PC-9 (cell line): ENCODE measurements at regions not wholly inside any gene's neighbourhood (a gene's known extent, or its start where the extent isn't known, plus 50 kb on each side); places are given as distances from the start of the nearest gene placed in this dataset.

Source experiments
- BruUV-seq: library from RNA; stranded (reverse); fragments of 400-500 nt; replicated peaks from 2 replicates; lab custom pipeline; 2021; lab: Mats Ljungman, UMichigan
- CTCF ChIA-PET: fragments of 300-600 bp; sonication (Branson Sonifier 250); formaldehyde crosslinking; loops from one replicate; lab custom pipeline; 2022; ENCODE audit warnings: antibody characterized with exemption; lab: Charles Lee
- POLR2A ChIA-PET: fragments of 300-600 bp; sonication (Branson Sonifier 250); formaldehyde crosslinking; loops from one replicate; lab custom pipeline; 2022; ENCODE audit warnings: antibody characterized with exemption; ENCODE audit not compliant: unreplicated experiment; lab: Charles Lee
- DNase-seq, 2 experiments: peaks; one replicate each; pipeline versions ENCODE4 v3.0.0 to v3.0.0-alpha.2; 2015 to 2022; ENCODE audit warnings: mixed read lengths in 1 of 2
- H2AFZ ChIP-seq: fragments of 200-600 bp; sonication (generic); 2 replicates; pipeline ENCODE4 v1.8.1; 2017; ENCODE audit warnings: antibody characterized with exemption
- H3F3A ChIP-seq: fragments of 200-600 bp; sonication (generic); 2 replicates; pipeline ENCODE4 v1.8.1; 2017; ENCODE audit warnings: antibody characterized with exemption, mild to moderate bottlenecking, low read depth; ENCODE audit not compliant: insufficient read depth
- H3K27ac ChIP-seq: fragments of 200-600 bp; sonication (generic); 2 replicates; pipeline ENCODE4 v1.6.1; 2016; ENCODE audit warnings: mixed run types
- H3K27me3 ChIP-seq: fragments of 200-600 bp; sonication (generic); 2 replicates; pipeline ENCODE4 v1.6.1; 2016; ENCODE audit warnings: low read depth, mixed run types; ENCODE audit not compliant: insufficient read depth
- H3K36me3 ChIP-seq: fragments of 200-600 bp; sonication (generic); 2 replicates; pipeline ENCODE4 v1.6.1; 2016; ENCODE audit warnings: low read depth, mixed run types
- H3K4me1 ChIP-seq: fragments of 200-600 bp; sonication (generic); replicated peaks from 2 replicates; pipeline ENCODE4 v1.6.1; 2016; ENCODE audit warnings: mixed run types; ENCODE audit not compliant: insufficient read depth
- H3K4me2 ChIP-seq: fragments of 200-600 bp; sonication (generic); 2 replicates; pipeline ENCODE4 v1.6.1; 2017; ENCODE audit warnings: mixed run types
- H3K4me3 ChIP-seq: fragments of 200-600 bp; sonication (generic); 2 replicates; pipeline ENCODE4 v1.6.1; 2016; ENCODE audit warnings: mixed run types
- H3K79me2 ChIP-seq: fragments of 200-600 bp; sonication (generic); 2 replicates; pipeline ENCODE4 v1.6.1; 2017; ENCODE audit warnings: low read depth, mixed run types
- H3K9me2 ChIP-seq: fragments of 200-600 bp; sonication (generic); 2 replicates; pipeline ENCODE4 v1.8.1; 2017; ENCODE audit warnings: mild to moderate bottlenecking; ENCODE audit not compliant: insufficient read depth
- H3K9me3 ChIP-seq: fragments of 200-600 bp; sonication (generic); 2 replicates; pipeline ENCODE4 v1.8.1; 2016; ENCODE audit warnings: low read depth; ENCODE audit not compliant: insufficient read depth
- H4K20me1 ChIP-seq: fragments of 200-600 bp; sonication (generic); 2 replicates; pipeline ENCODE4 v1.8.1; 2017; ENCODE audit not compliant: insufficient read depth
- CTCF ChIP-seq: fragments of 200-600 bp; sonication (generic); conservative IDR thresholded peaks from 2 replicates; pipeline ENCODE4 v1.6.1; 2017; ENCODE audit warnings: mixed run types, antibody characterized with exemption, mild to moderate bottlenecking, moderate library complexity
- EZH2 ChIP-seq: fragments of 200-600 bp; sonication (generic); IDR thresholded peaks from 2 replicates; pipeline ENCODE4 v1.8.0; 2017; ENCODE audit warnings: antibody characterized with exemption, low read depth
- intact Hi-C: fragments of 100-400 bp; cut with micrococcal nuclease; formaldehyde crosslinking; loops from one replicate; pipeline ENCODE4 v1.10.0; 2022; ENCODE audit not compliant: unreplicated experiment

GRCh38 chr1:164191191-164191590 is 367.8 kb upstream of the PBX1 start:
- H3F3A ChIP-seq, result no peaks in the 10 kb centered on the region
- CTCF ChIA-PET, result no interaction called here

GRCh38 chr1:164210211-164210739 is 348.7 kb upstream of the PBX1 start:
- Histone ChIP-seq H3K36me3 (no peaks in the 10 kb centered on the region), H3K4me3 (no peak overlapping the region), H3K27me3 (no peaks in the 10 kb centered on the region), H3K4me1 (no peaks in the 10 kb centered on the region), H3K9me2 (no peaks in the 10 kb centered on the region), H3K79me2 (no peaks in the 10 kb centered on the region), H2AFZ (no peak overlapping the region), H3F3A (no peaks in the 10 kb centered on the region), H3K9me3 (0 out of 2 replicates have a peak, but pooled peaks cover 2% of the 10 kb centered on the region), H4K20me1 (no peaks in the 10 kb centered on the region), H3K27ac (no peak overlapping the region), H3K4me2 (no peak overlapping the region)
- no peak for DNase-seq
- ChIA-PET POLR2A (no interaction called here), CTCF (no interaction called here)
- intact Hi-C loops, result no loop called here
- no TSS peak for BruUV-seq
- TF ChIP-seq EZH2 (no peak), CTCF (no peak)

More at GRCh38 chr1:164191191-164191590, 367.8 kb upstream of the PBX1 start:
- Histone ChIP-seq H3K79me2 (no peaks in the 10 kb centered on the region), H3K27ac (no peak overlapping the region), H3K9me2 (no peaks in the 10 kb centered on the region), H3K4me3 (no peak overlapping the region), H4K20me1 (no peaks in the 10 kb centered on the region), H3K27me3 (no peaks in the 10 kb centered on the region), H2AFZ (no peak overlapping the region), H3K9me3 (no peaks in the 10 kb centered on the region), H3K36me3 (no peaks in the 10 kb centered on the region), H3K4me2 (no peak overlapping the region), H3K4me1 (no peaks in the 10 kb centered on the region)
- POLR2A ChIA-PET, result no interaction called here
- DNase-seq, result no peak
- intact Hi-C loops, result no loop called here
- TF ChIP-seq CTCF (no peak), EZH2 (no peak)
- no TSS peak for BruUV-seq

GRCh38 chr1:164223378-164223777 is 335.6 kb upstream of the PBX1 start:
- no peak for TF ChIP-seq CTCF
- no peak for TF ChIP-seq EZH2
- no TSS peak for BruUV-seq
- H3K4me2 ChIP-seq, result no peak overlapping the region
- H3K27me3 ChIP-seq, result no peaks in the 10 kb centered on the region
- H3K9me3 ChIP-seq, result no peaks in the 10 kb centered on the region
- H2AFZ ChIP-seq, result no peak overlapping the region
- H3K4me3 ChIP-seq, result no peak overlapping the region
- POLR2A ChIA-PET, result no interaction called here
- intact Hi-C loops, result no loop called here
- no peak for DNase-seq
- H3K27ac ChIP-seq, result no peak overlapping the region
- no peaks in the 10 kb centered on the region for H3K4me1 ChIP-seq
- H4K20me1 ChIP-seq, result no peaks in the 10 kb centered on the region
- H3K79me2 ChIP-seq, result no peaks in the 10 kb centered on the region
- H3F3A ChIP-seq, result no peaks in the 10 kb centered on the region
- H3K9me2 ChIP-seq, result no peaks in the 10 kb centered on the region
- CTCF ChIA-PET, result no interaction called here
- H3K36me3 ChIP-seq, result no peaks in the 10 kb centered on the region
